ENCODE measurements at regions not wholly inside any gene's neighbourhood (a gene's known extent, or its start where the extent isn't known, plus 50 kb on each side); places are given as distances from the start of the nearest gene placed in this dataset.

DNA sequence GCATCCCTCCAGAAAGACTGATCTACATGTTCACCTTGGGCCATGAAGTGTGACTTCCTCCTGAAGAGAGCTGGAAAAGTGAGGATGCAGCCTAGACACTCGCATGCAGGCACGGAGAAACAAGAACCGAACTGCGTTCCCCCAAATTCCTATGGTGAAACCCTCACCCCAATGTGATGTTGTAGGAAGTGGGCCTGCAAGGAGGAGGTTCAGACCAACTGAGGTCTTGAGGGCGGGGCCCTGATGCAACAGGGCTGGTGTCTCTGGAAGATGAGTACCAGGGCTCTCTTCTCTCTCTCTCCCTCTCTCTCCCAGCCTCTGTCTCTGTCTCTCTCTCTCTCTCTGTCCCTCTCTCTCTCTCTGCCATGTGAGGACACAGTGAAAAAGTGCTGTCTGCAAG, 501.1 kb downstream of the BRD1 start:
- H3K36me3 ChIP-seq (ENCODE audit: control insufficient read depth, insufficient read depth, low read length) = no peaks in the 10 kb centered on the region
- DNase-seq (ENCODE audit: low read depth) = no peak
- TF ChIP-seq CTCF (IDR thresholded peaks at IDR 0.05; ENCODE audit: insufficient read depth, low read length, severe bottlenecking) = no peak
- FAIRE-seq = no peak
- no peak overlapping the region for H3K4me3 ChIP-seq (ENCODE audit: low read depth, low read length)
- no peaks in the 10 kb centered on the region for H3K27me3 ChIP-seq (ENCODE audit: control insufficient read depth, insufficient read depth, low read length)

- no peak for TF ChIP-seq CTCF (IDR thresholded peaks at IDR 0.05; ENCODE audit: insufficient read depth, low read length, severe bottlenecking)
- FAIRE-seq (no peak), DNase-seq (ENCODE audit: low read depth) (no peak)
- Histone ChIP-seq H3K36me3 (ENCODE audit: control insufficient read depth, insufficient read depth, low read length) (no peaks in the 10 kb centered on the region), H3K4me3 (ENCODE audit: low read depth, low read length) (no peak overlapping the region), H3K27me3 (ENCODE audit: control insufficient read depth, insufficient read depth, low read length) (no peaks in the 10 kb centered on the region)
These were observed 501.9 kb downstream of the BRD1 start for GRCh38 chr22:49325531-49326395.

- no peak for TF ChIP-seq CTCF (IDR thresholded peaks at IDR 0.05; ENCODE audit: insufficient read depth, low read length, severe bottlenecking)
- no peak for FAIRE-seq
- no peak for DNase-seq (ENCODE audit: low read depth)
- H3K4me3 ChIP-seq (ENCODE audit: low read depth, low read length) = no peak overlapping the region
- H3K27me3 ChIP-seq (ENCODE audit: control insufficient read depth, insufficient read depth, low read length) = no peaks in the 10 kb centered on the region
- H3K36me3 ChIP-seq (ENCODE audit: control insufficient read depth, insufficient read depth, low read length) = no peaks in the 10 kb centered on the region
These were observed 502.9 kb downstream of the BRD1 start for GRCh38 chr22:49324527-49325491.

DNA sequence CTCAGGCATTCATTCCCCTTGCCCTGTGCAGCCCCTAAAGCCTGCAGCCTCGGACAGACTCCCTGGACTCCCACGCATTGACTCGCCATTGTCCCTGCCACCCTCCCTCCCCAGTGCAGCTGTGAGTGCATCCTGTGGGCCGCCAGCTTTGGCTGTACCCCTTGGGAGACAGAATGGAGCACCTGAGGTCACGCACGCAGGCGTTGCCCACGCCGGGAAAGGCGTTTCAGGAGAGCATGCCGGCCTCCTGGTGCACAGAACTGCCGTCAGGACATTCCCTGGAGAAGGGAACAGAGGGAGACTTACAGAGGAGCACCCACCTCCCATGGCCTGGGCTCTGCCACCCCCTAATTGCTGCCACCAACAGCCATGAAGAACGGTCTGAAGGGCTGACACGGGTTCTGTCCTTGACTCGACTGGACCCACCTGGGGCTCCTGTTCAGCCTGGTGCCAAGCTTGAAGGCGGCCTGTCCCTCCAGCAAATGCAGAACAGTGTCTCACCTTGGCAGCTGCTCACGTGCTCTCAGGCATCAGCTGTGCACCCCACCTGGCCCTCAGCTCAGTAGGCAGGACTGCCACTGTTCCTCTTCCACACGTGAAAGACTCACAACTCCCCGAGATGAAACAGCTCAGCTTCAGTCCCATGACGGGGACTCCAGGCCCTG, 503.8 kb downstream of the BRD1 start:
- no peaks in the 10 kb centered on the region for H3K27me3 ChIP-seq (ENCODE audit: control insufficient read depth, insufficient read depth, low read length)
- H3K4me3 ChIP-seq (ENCODE audit: low read depth, low read length) = no peak overlapping the region
- FAIRE-seq (no peak), DNase-seq (ENCODE audit: low read depth) (no peak)
- no peak for TF ChIP-seq CTCF (IDR thresholded peaks at IDR 0.05; ENCODE audit: insufficient read depth, low read length, severe bottlenecking)
- no peaks in the 10 kb centered on the region for H3K36me3 ChIP-seq (ENCODE audit: control insufficient read depth, insufficient read depth, low read length)

- Histone ChIP-seq H3K36me3 (ENCODE audit: control insufficient read depth, insufficient read depth, low read length) (no peaks in the 10 kb centered on the region), H3K4me3 (ENCODE audit: low read depth, low read length) (no peak overlapping the region), H3K27me3 (ENCODE audit: control insufficient read depth, insufficient read depth, low read length) (no peaks in the 10 kb centered on the region)
- no peak for TF ChIP-seq CTCF (IDR thresholded peaks at IDR 0.05; ENCODE audit: insufficient read depth, low read length, severe bottlenecking)
- DNase-seq (ENCODE audit: low read depth) (no peak), FAIRE-seq (no peak)
These were observed 504.6 kb downstream of the BRD1 start for GRCh38 chr22:49322861-49323622.

Data from bronchial epithelial cell (primary cell).